ENCODE measurements at regions not wholly inside any gene's neighbourhood (a gene's known extent, or its start where the extent isn't known, plus 50 kb on each side); places are given as distances from the start of the nearest gene placed in this dataset.

GRCh38 chr2:193980599-193980998 lies 1676.4 kb upstream of the SLC39A10 start:
- TF ChIP-seq, protein P1, sequence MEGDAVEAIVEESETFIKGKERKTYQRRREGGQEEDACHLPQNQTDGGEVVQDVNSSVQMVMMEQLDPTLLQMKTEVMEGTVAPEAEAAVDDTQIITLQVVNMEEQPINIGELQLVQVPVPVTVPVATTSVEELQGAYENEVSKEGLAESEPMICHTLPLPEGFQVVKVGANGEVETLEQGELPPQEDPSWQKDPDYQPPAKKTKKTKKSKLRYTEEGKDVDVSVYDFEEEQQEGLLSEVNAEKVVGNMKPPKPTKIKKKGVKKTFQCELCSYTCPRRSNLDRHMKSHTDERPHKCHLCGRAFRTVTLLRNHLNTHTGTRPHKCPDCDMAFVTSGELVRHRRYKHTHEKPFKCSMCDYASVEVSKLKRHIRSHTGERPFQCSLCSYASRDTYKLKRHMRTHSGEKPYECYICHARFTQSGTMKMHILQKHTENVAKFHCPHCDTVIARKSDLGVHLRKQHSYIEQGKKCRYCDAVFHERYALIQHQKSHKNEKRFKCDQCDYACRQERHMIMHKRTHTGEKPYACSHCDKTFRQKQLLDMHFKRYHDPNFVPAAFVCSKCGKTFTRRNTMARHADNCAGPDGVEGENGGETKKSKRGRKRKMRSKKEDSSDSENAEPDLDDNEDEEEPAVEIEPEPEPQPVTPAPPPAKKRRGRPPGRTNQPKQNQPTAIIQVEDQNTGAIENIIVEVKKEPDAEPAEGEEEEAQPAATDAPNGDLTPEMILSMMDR (IDR thresholded peaks at IDR 0.05; ENCODE audit: low read depth, low read length) = no peak
- TF ChIP-seq EZH2phosphoT487 (IDR thresholded peaks at IDR 0.05; ENCODE audit: low read depth) = no peak
